ENCODE measurements at regions not wholly inside any gene's neighbourhood (a gene's known extent, or its start where the extent isn't known, plus 50 kb on each side); places are given as distances from the start of the nearest gene placed in this dataset.

DNA sequence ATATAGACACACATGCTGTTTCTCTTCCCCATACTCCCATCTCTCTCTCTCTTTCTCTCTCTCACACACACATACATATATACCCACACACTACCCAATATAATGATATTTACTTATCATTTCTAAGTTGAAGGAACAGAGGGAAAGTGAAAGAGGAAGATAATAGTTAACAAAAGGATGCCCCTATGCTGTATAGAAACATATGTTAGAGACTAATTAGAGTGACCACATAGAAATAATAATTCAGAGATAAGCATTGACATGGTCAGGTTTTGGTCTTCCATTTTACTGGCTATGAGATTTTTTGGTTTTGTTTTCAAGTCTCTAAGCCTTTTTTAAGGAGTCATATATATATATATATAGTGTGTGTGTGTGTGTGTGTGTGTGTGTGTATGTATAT, 445.7 kb upstream of the CHORDC1 start:
- TF ChIP-seq, protein P1, sequence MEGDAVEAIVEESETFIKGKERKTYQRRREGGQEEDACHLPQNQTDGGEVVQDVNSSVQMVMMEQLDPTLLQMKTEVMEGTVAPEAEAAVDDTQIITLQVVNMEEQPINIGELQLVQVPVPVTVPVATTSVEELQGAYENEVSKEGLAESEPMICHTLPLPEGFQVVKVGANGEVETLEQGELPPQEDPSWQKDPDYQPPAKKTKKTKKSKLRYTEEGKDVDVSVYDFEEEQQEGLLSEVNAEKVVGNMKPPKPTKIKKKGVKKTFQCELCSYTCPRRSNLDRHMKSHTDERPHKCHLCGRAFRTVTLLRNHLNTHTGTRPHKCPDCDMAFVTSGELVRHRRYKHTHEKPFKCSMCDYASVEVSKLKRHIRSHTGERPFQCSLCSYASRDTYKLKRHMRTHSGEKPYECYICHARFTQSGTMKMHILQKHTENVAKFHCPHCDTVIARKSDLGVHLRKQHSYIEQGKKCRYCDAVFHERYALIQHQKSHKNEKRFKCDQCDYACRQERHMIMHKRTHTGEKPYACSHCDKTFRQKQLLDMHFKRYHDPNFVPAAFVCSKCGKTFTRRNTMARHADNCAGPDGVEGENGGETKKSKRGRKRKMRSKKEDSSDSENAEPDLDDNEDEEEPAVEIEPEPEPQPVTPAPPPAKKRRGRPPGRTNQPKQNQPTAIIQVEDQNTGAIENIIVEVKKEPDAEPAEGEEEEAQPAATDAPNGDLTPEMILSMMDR (IDR thresholded peaks at IDR 0.05; ENCODE audit: unreplicated experiment): no peak
- H3K9me3 Mint-ChIP-seq (ENCODE audit: unreplicated experiment): no peaks in the 10 kb centered on the region
- no peaks in the 10 kb centered on the region for H3K4me1 Mint-ChIP-seq (ENCODE audit: unreplicated experiment)
- H3K27me3 Mint-ChIP-seq (ENCODE audit: unreplicated experiment): no peaks in the 10 kb centered on the region
- H3K36me3 Mint-ChIP-seq (ENCODE audit: low read depth, unreplicated experiment): no peaks in the 10 kb centered on the region
- H3K4me3 Mint-ChIP-seq (ENCODE audit: unreplicated experiment): no peak overlapping the region
- no peak for DNase-seq (ENCODE audit: low spot score)
- no peak overlapping the region for H3K27ac Mint-ChIP-seq (ENCODE audit: unreplicated experiment)

DNA sequence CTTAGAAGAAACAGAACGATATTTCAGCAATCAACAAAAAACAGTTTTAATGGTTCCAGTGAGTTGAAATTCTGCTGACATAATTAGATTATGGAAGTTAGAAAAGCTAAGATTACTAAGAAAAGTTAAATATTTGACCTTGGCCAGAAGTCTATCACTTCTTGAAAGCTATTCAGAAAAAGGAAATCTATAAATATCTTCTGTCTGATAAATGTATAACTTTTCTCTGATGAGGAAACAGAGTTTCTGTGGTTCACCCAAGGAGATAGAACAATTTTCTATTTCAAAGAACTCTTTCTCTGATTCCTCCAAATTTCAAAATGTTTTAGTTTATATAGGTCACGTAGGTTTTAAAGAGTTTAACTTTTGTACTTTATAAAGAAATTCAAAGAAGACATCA, 438.4 kb upstream of the CHORDC1 start:
- DNase-seq (ENCODE audit: low spot score): no peak
- no peak overlapping the region for H3K27ac Mint-ChIP-seq (ENCODE audit: unreplicated experiment)
- H3K27me3 Mint-ChIP-seq (ENCODE audit: unreplicated experiment): no peaks in the 10 kb centered on the region
- H3K4me1 Mint-ChIP-seq (ENCODE audit: unreplicated experiment): no peaks in the 10 kb centered on the region
- H3K36me3 Mint-ChIP-seq (ENCODE audit: low read depth, unreplicated experiment): no peaks in the 10 kb centered on the region
- no peaks in the 10 kb centered on the region for H3K9me3 Mint-ChIP-seq (ENCODE audit: unreplicated experiment)
- H3K4me3 Mint-ChIP-seq (ENCODE audit: unreplicated experiment): no peak overlapping the region
- TF ChIP-seq, protein P1 (IDR thresholded peaks at IDR 0.05; ENCODE audit: unreplicated experiment): no peak

DNA sequence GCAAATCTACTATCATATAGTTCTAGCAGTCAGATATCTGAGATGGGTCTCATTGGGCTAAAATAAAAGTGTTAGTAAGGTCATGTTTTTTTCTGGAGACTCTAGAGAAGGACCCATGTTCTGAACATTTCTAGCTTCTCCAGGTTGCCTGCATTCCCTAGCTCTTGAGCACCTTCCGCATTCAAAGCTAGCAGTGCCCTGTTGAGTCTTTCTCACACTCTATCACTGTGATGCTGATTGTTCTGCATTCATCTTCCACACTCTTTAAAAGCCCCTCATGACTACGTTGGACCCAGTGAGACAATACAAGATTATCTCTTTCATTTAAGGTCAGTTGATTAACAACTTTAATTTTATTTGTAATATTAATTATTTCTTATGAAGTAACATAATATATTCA, 433.3 kb upstream of the CHORDC1 start:
- no peak for DNase-seq (ENCODE audit: low spot score)
- Mint-ChIP-seq H3K4me1 (ENCODE audit: unreplicated experiment) (no peaks in the 10 kb centered on the region), H3K27ac (ENCODE audit: unreplicated experiment) (no peak overlapping the region), H3K4me3 (ENCODE audit: unreplicated experiment) (no peak overlapping the region), H3K9me3 (ENCODE audit: unreplicated experiment) (no peaks in the 10 kb centered on the region), H3K36me3 (ENCODE audit: low read depth, unreplicated experiment) (no peaks in the 10 kb centered on the region), H3K27me3 (ENCODE audit: unreplicated experiment) (no peaks in the 10 kb centered on the region)
- TF ChIP-seq, protein P1 (IDR thresholded peaks at IDR 0.05; ENCODE audit: unreplicated experiment): no peak

DNA sequence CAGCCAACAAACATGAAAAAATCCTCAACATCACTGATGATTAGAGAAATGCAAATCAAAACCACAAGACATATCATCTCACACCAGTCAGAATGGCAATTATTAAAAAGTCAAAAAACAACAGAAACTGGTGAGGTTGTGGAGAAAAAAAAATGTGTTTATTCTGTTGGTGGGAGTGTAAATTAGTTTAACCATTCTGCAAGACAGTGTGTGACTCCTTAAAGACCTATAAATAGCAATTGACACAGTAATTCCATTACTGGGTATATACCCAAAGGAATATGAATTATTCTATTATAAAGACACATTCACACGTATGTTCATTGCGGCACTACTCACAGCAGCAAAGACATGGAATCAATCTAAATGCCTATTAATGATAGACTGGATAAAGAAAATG, 427.3 kb upstream of the CHORDC1 start:
- TF ChIP-seq, protein P1 (IDR thresholded peaks at IDR 0.05; ENCODE audit: unreplicated experiment): no peak
- Mint-ChIP-seq H3K4me1 (ENCODE audit: unreplicated experiment) (no peaks in the 10 kb centered on the region), H3K4me3 (ENCODE audit: unreplicated experiment) (no peak overlapping the region), H3K9me3 (ENCODE audit: unreplicated experiment) (no peaks in the 10 kb centered on the region), H3K27ac (ENCODE audit: unreplicated experiment) (no peak overlapping the region), H3K36me3 (ENCODE audit: low read depth, unreplicated experiment) (no peaks in the 10 kb centered on the region), H3K27me3 (ENCODE audit: unreplicated experiment) (no peaks in the 10 kb centered on the region)
- DNase-seq (ENCODE audit: low spot score): no peak

DNA sequence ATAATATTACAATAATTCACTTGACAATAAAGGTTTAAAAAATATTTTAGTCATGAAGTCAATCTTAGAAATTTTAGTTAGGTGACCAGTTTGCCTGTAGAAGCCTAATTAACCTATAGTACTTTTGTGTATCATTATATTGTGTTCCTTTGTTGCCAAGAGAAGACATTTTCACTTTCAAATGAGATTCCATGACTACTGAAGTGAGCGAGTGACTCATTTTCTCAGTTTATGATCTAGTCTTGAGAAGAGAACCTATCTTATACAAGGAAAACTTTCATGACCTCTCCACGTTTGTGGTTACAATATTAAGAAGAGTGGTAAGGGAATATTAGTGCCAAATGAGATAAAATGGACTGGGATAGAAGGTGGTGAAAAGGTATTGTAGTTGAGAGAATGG, 423.9 kb upstream of the CHORDC1 start:
- H3K27ac Mint-ChIP-seq (ENCODE audit: unreplicated experiment): no peak overlapping the region
- H3K4me3 Mint-ChIP-seq (ENCODE audit: unreplicated experiment): no peak overlapping the region

More for the DNA sequence above, 423.9 kb upstream of the CHORDC1 start:
- Mint-ChIP-seq H3K9me3 (ENCODE audit: unreplicated experiment) (no peaks in the 10 kb centered on the region), H3K4me1 (ENCODE audit: unreplicated experiment) (no peaks in the 10 kb centered on the region), H3K36me3 (ENCODE audit: low read depth, unreplicated experiment) (no peaks in the 10 kb centered on the region), H3K27me3 (ENCODE audit: unreplicated experiment) (no peaks in the 10 kb centered on the region)
- DNase-seq (ENCODE audit: low spot score): no peak
- TF ChIP-seq, protein P1 (IDR thresholded peaks at IDR 0.05; ENCODE audit: unreplicated experiment): no peak
